ENCODE measurements at regions not wholly inside any gene's neighbourhood (a gene's known extent, or its start where the extent isn't known, plus 50 kb on each side); places are given as distances from the start of the nearest gene placed in this dataset.
"Not testable (repeated sequence)": the region's sequence is repeated elsewhere in the genome, so short reads cannot be mapped to it uniquely, and the experiment has no call there.

DNA sequence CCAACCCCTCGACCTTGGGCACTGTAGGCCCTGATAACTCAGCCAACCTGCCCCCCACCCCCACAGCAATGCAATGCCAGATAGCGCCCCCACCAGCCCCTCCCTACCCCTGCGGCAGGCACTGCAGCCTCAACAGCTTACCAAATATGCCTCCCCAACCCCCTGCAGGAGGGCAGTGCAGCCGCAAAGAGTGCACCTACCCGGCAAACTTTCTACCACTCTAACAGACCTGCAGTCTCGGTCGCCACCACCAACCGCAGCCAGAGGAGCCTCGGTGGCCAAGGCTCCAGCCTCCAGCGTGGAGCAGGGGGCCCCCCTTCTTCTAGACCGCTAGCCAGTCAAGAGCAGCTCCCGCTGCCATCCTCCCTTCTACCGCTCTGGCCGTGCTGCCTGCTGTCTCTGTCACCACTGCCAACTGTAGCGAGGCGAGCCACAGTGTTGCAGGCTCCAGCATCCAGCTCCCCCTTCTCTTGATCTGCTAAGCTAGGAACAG is 67.7 kb upstream of the THOC3 start:
- TF ChIP-seq, protein P1, sequence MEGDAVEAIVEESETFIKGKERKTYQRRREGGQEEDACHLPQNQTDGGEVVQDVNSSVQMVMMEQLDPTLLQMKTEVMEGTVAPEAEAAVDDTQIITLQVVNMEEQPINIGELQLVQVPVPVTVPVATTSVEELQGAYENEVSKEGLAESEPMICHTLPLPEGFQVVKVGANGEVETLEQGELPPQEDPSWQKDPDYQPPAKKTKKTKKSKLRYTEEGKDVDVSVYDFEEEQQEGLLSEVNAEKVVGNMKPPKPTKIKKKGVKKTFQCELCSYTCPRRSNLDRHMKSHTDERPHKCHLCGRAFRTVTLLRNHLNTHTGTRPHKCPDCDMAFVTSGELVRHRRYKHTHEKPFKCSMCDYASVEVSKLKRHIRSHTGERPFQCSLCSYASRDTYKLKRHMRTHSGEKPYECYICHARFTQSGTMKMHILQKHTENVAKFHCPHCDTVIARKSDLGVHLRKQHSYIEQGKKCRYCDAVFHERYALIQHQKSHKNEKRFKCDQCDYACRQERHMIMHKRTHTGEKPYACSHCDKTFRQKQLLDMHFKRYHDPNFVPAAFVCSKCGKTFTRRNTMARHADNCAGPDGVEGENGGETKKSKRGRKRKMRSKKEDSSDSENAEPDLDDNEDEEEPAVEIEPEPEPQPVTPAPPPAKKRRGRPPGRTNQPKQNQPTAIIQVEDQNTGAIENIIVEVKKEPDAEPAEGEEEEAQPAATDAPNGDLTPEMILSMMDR (IDR thresholded peaks at IDR 0.05) = not testable (repeated sequence)
- not testable (repeated sequence) for TF ChIP-seq POLR2A (IDR thresholded peaks at IDR 0.05)

Data from lower leg skin (tissue), 3 donors.